Right lobe of liver (tissue), 6 donors: ENCODE measurements at regions not wholly inside any gene's neighbourhood (a gene's known extent, or its start where the extent isn't known, plus 50 kb on each side); places are given as distances from the start of the nearest gene placed in this dataset.

Experiments used
- ATAC-seq, 4 donors: fragments of 200-7000 bp; cut with Tn5 transposase; one replicate each; pipeline ENCODE4 v1.9.1; 2020; ENCODE audit warnings: mild to moderate bottlenecking in 4 of 4, moderate library complexity in 4 of 4
- DNase-seq, 3 donors: peaks; one replicate each; pipeline ENCODE4 v3.0.0-alpha.2; 2020
- H3K27ac ChIP-seq, 3 donors: fragments of 200-600 bp; one replicate each; pipeline ENCODE4 v1.8.0; 2022
- H3K27me3 ChIP-seq, 2 donors: fragments of 200-600 bp; one replicate each; pipeline ENCODE4 v1.8.0; 2022
- H3K36me3 ChIP-seq, 4 donors: fragments of 200-600 bp; sonication (generic) in 1 of 4; one replicate each; pipeline versions ENCODE4 v1.5.1 to v1.8.0; 2017 to 2022; ENCODE audit warnings: control low read depth in 1 of 4
- H3K4me1 ChIP-seq, 4 donors: fragments of 200-600 bp; sonication (generic) in 1 of 4; one replicate each; pipeline versions ENCODE4 v1.5.1 to v1.8.0; 2017 to 2022; ENCODE audit warnings: control low read depth in 1 of 4
- H3K4me3 ChIP-seq, 3 donors: fragments of 200-600 bp; one replicate each; pipeline ENCODE4 v1.8.0; 2022
- H3K9me3 ChIP-seq, 4 donors: fragments of 200-600 bp; sonication (generic) in 1 of 4; one replicate each; pipeline versions ENCODE4 v1.5.1 to v1.8.0; 2017 to 2022; ENCODE audit warnings: control low read depth in 1 of 4
- CTCF ChIP-seq, 4 donors: fragments of 200-600 bp in 3 of 4; fragments of 450-650 bp in 1 of 4; IDR thresholded peaks; one replicate each; pipeline versions ENCODE4 v1.5.1 to v1.8.0; 2016 to 2022; ENCODE audit warnings: antibody characterized with exemption in 4 of 4, mild to moderate bottlenecking in 2 of 4
- POLR2A ChIP-seq: fragments of 450-650 bp; IDR thresholded peaks from one replicate; pipeline ENCODE4 v1.6.1; 2017; ENCODE audit warnings: antibody characterized with exemption, mild to moderate bottlenecking
- WGBS: methylation state at CpG from one replicate; pipeline ENCODE4 v1.1.6; 2018; ENCODE audit warnings: low coverage, low lambda C conversion rate; ENCODE audit not compliant: insufficient coverage; ENCODE audit errors: missing lambda C conversion rate; 5-methylcytosine and 5-hydroxymethylcytosine counted together
- intact Hi-C, 2 donors: fragments of 100-400 bp; cut with DNase I; formaldehyde crosslinking; loops; one replicate each; pipeline versions ENCODE4 v1.11.2 to v1.14.1; 2022
- donor health status: DM: no; HTN: yes; CAD: no.
- donor health status: DM: no; HTN: no; CAD: no.
- donor health status: DM: no; HTN: no; CAD: no.
- donor health status: DM: no; HTN: yes; CAD: no.
- donor health status: DM: no; HTN: yes; CAD: no.

GRCh38 chr1:244235157-244235556 is 184.1 kb downstream of the ZBTB18 start:
- Histone ChIP-seq H3K4me1 (no peaks in the 10 kb centered on the region), H3K27me3 (no peaks in the 10 kb centered on the region), H3K36me3 (no peaks in the 10 kb centered on the region), H3K4me3 (no peak overlapping the region), H3K27ac (no peak overlapping the region), H3K9me3 (no peaks in the 10 kb centered on the region)
- WGBS: 65% methylated on average over 2 of the region's 2 CpGs
- DNase-seq (no peak), ATAC-seq (no peak)
- TF ChIP-seq CTCF (IDR thresholded peaks at IDR 0.05) (no peak), POLR2A (no peak)
- intact Hi-C loops: no loop called here

- ATAC-seq: no peak
- intact Hi-C loops: no loop called here
Measured at GRCh38 chr1:244236101-244236500, 185.0 kb downstream of the ZBTB18 start.

DNA sequence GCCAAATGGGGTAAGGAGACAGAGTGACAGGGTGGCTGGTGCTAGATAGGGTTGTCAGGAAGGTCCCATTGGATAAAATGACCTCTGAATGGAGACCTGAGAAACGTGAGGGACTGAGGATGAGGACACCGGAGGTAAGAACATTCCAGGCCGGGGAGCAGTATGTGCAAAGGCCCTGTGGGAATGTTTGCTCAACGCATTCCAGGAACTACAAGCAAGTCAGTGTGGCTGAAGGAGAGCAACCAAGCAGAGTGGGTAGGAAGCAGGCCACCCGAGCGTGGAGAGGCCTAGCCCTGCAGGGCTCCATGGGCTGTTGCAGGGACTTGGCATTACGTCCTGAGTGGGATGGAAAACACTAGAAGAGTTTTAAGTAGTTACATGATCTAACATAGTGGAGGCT is 185.6 kb downstream of the ZBTB18 start:
- Histone ChIP-seq H3K4me1 (no peaks in the 10 kb centered on the region), H3K4me3 (no peak overlapping the region), H3K27me3 (no peaks in the 10 kb centered on the region), H3K9me3 (no peaks in the 10 kb centered on the region), H3K36me3 (no peaks in the 10 kb centered on the region), H3K27ac (no peak overlapping the region)
- DNase-seq (no peak), ATAC-seq (no peak)
- 75% methylated on average over 7 of the region's 7 CpGs for WGBS
- intact Hi-C loops: no loop called here
- TF ChIP-seq POLR2A: no peak
- no peak for TF ChIP-seq CTCF (IDR thresholded peaks at IDR 0.05)

More at GRCh38 chr1:244236101-244236500, 185.0 kb downstream of the ZBTB18 start:
- Histone ChIP-seq H3K27ac (no peak overlapping the region), H3K36me3 (no peaks in the 10 kb centered on the region), H3K27me3 (no peaks in the 10 kb centered on the region), H3K4me1 (no peaks in the 10 kb centered on the region), H3K4me3 (no peak overlapping the region), H3K9me3 (no peaks in the 10 kb centered on the region)
- WGBS: 77% methylated on average over 4 of the region's 6 CpGs
- DNase-seq: no peak
- TF ChIP-seq CTCF (IDR thresholded peaks at IDR 0.05): no peak
- no peak for TF ChIP-seq POLR2A

- Histone ChIP-seq H3K4me3 (no peak overlapping the region), H3K27ac (no peak overlapping the region), H3K36me3 (no peaks in the 10 kb centered on the region), H3K4me1 (no peaks in the 10 kb centered on the region), H3K9me3 (no peaks in the 10 kb centered on the region), H3K27me3 (no peaks in the 10 kb centered on the region)
- TF ChIP-seq POLR2A (no peak), CTCF (IDR thresholded peaks at IDR 0.05) (no peak)
- WGBS: 54% methylated on average over 3 of the region's 8 CpGs
- ATAC-seq (no peak), DNase-seq (no peak)
- intact Hi-C loops: no loop called here
Measured at GRCh38 chr1:244237445-244237844, 186.4 kb downstream of the ZBTB18 start.

- no peaks in the 10 kb centered on the region for H3K27me3 ChIP-seq
- H3K36me3 ChIP-seq: no peaks in the 10 kb centered on the region
- no peaks in the 10 kb centered on the region for H3K4me1 ChIP-seq
- TF ChIP-seq POLR2A (no peak), CTCF (IDR thresholded peaks at IDR 0.05) (no peak)
- H3K27ac ChIP-seq: no peak overlapping the region
- H3K4me3 ChIP-seq: no peak overlapping the region
- no peak for DNase-seq
- H3K9me3 ChIP-seq: no peaks in the 10 kb centered on the region
- ATAC-seq: no peak
- intact Hi-C loops: no loop called here
- 84% methylated on average over 4 of the region's 4 CpGs for WGBS
Measured at GRCh38 chr1:244239261-244239770, 188.2 kb downstream of the ZBTB18 start.
